ENCODE measurements at regions not wholly inside any gene's neighbourhood (a gene's known extent, or its start where the extent isn't known, plus 50 kb on each side); places are given as distances from the start of the nearest gene placed in this dataset.

GRCh38 chr3:13148126-13148525 lies 74.9 kb upstream of the IQSEC1 start:
- Histone ChIP-seq H3K79me2 (ENCODE audit: insufficient read depth) (no peaks in the 10 kb centered on the region), H3K4me1 (ENCODE audit: insufficient read depth) (no peaks in the 10 kb centered on the region), H3K27me3 (replicated peaks; ENCODE audit: insufficient read depth) (no peaks in the 10 kb centered on the region), H4K20me1 (ENCODE audit: insufficient read depth) (no peaks in the 10 kb centered on the region), H3K9me2 (ENCODE audit: insufficient read depth) (no peaks in the 10 kb centered on the region), H3K36me3 (ENCODE audit: low read depth) (no peaks in the 10 kb centered on the region), H2AFZ (no peak overlapping the region), H3K27ac (no peak overlapping the region), H3K9me3 (ENCODE audit: low read depth) (no peaks in the 10 kb centered on the region), H3K4me2 (ENCODE audit: unreplicated experiment) (no peak overlapping the region), H3K4me3 (no peak overlapping the region), H3F3A (ENCODE audit: insufficient read depth) (no peaks in the 10 kb centered on the region), H3K9ac (no peak overlapping the region)
- DNase-seq: no peak
- no peak for TF ChIP-seq EZH2phosphoT487 (IDR thresholded peaks at IDR 0.05; ENCODE audit: insufficient read depth, low read depth)
- no peak for TF ChIP-seq EZH2 (IDR thresholded peaks at IDR 0.05; ENCODE audit: insufficient read depth, poor library complexity, severe bottlenecking)
- in situ Hi-C loops (cut with MboI): no loop called here
- 16 to 26% methylated on average over 5 to 8 of the region's 8 CpGs for WGBS, 2 experiments (ENCODE audit: low coverage in 1 of 2, low lambda C conversion rate in 2 of 2, missing lambda C conversion rate in 2 of 2)

- H3K4me2 ChIP-seq (ENCODE audit: unreplicated experiment): no peak overlapping the region
- H3K9ac ChIP-seq: no peak overlapping the region
- H3K9me3 ChIP-seq (ENCODE audit: low read depth): no peaks in the 10 kb centered on the region
- H4K20me1 ChIP-seq (ENCODE audit: insufficient read depth): no peaks in the 10 kb centered on the region
- no peaks in the 10 kb centered on the region for H3F3A ChIP-seq (ENCODE audit: insufficient read depth)
- WGBS, 2 experiments (ENCODE audit: low coverage in 1 of 2, low lambda C conversion rate in 2 of 2, missing lambda C conversion rate in 2 of 2): 49 to 51% methylated on average over 4 of the region's 4 CpGs
- no peaks in the 10 kb centered on the region for H3K79me2 ChIP-seq (ENCODE audit: insufficient read depth)
- no peak for DNase-seq
- H3K4me1 ChIP-seq (ENCODE audit: insufficient read depth): no peaks in the 10 kb centered on the region
- no peak overlapping the region for H3K27ac ChIP-seq
- H3K4me3 ChIP-seq: no peak overlapping the region
- H2AFZ ChIP-seq: no peak overlapping the region
- no peaks in the 10 kb centered on the region for H3K36me3 ChIP-seq (ENCODE audit: low read depth)
- H3K27me3 ChIP-seq (replicated peaks; ENCODE audit: insufficient read depth): no peaks in the 10 kb centered on the region
- H3K9me2 ChIP-seq (ENCODE audit: insufficient read depth): no peaks in the 10 kb centered on the region
- in situ Hi-C loops (cut with MboI): no loop called here
- TF ChIP-seq EZH2phosphoT487 (IDR thresholded peaks at IDR 0.05; ENCODE audit: insufficient read depth, low read depth) (no peak), EZH2 (IDR thresholded peaks at IDR 0.05; ENCODE audit: insufficient read depth, poor library complexity, severe bottlenecking) (no peak)
These were observed 74.1 kb upstream of the IQSEC1 start for GRCh38 chr3:13147344-13147743.

- H3K27me3 ChIP-seq (replicated peaks; ENCODE audit: insufficient read depth): no peaks in the 10 kb centered on the region
- H3K79me2 ChIP-seq (ENCODE audit: insufficient read depth): no peaks in the 10 kb centered on the region
- no peaks in the 10 kb centered on the region for H3F3A ChIP-seq (ENCODE audit: insufficient read depth)
- H3K4me3 ChIP-seq: no peak overlapping the region
- in situ Hi-C loops (cut with MboI): no loop called here
- H3K9ac ChIP-seq: no peak overlapping the region
- H3K36me3 ChIP-seq (ENCODE audit: low read depth): no peaks in the 10 kb centered on the region
- H3K4me2 ChIP-seq (ENCODE audit: unreplicated experiment): no peak overlapping the region
- H3K27ac ChIP-seq: no peak overlapping the region
- WGBS, 2 experiments (ENCODE audit: low coverage in 1 of 2, low lambda C conversion rate in 2 of 2, missing lambda C conversion rate in 2 of 2): 39 to 41% methylated on average over 9 of the region's 9 CpGs
- no peak for TF ChIP-seq EZH2phosphoT487 (IDR thresholded peaks at IDR 0.05; ENCODE audit: insufficient read depth, low read depth)
- TF ChIP-seq EZH2 (IDR thresholded peaks at IDR 0.05; ENCODE audit: insufficient read depth, poor library complexity, severe bottlenecking): no peak
- DNase-seq: no peak
- no peaks in the 10 kb centered on the region for H3K4me1 ChIP-seq (ENCODE audit: insufficient read depth)
- H3K9me2 ChIP-seq (ENCODE audit: insufficient read depth): no peaks in the 10 kb centered on the region
- no peaks in the 10 kb centered on the region for H4K20me1 ChIP-seq (ENCODE audit: insufficient read depth)
- H3K9me3 ChIP-seq (ENCODE audit: low read depth): no peaks in the 10 kb centered on the region
- H2AFZ ChIP-seq: no peak overlapping the region
These were observed 73.5 kb upstream of the IQSEC1 start for GRCh38 chr3:13146643-13147143.

DNA sequence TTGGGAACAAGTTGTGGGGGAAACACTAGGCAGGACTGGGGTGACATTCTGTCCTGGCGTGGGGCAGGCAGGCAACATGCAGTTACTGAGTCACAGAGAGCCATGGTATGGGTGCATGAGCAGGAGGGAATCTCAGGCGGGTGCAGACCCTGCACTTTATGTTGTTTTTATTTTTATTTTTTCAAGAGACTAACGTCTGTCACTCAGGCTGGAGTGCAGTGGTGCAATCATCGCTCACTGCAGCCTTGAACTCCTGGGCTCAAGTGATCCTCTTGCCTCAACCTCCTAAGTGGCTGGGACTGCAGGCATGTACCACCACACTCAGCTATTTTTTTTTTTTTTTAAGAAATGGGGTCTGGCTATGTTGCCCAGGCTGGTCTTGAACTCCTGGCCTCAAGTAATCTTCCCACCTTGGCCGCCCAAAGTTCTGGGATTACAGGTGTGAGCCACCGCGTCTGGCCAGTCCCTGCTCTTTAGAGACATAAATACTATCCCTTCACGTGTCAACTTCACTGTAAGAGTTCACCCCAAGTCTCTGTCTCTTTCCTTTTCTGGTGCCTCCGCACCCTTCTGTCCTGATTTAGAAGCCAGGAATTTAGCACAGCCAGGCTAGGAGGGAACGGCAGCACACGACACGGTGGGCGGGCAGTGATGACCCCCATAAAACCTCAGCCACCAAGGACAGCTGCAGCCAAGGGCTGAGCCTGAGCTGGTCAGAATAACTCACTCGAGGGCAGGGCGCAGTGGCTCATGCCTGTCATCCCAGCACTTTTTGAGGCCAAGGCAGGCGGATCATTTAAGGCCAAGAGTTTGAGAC lies 72.8 kb upstream of the IQSEC1 start:
- TF ChIP-seq EZH2phosphoT487 (IDR thresholded peaks at IDR 0.05; ENCODE audit: insufficient read depth, low read depth) (no peak), EZH2 (IDR thresholded peaks at IDR 0.05; ENCODE audit: insufficient read depth, poor library complexity, severe bottlenecking) (no peak)
- H3K27ac ChIP-seq: no peak overlapping the region
- 39 to 41% methylated on average over 16 of the region's 16 CpGs for WGBS, 2 experiments (ENCODE audit: low coverage in 1 of 2, low lambda C conversion rate in 2 of 2, missing lambda C conversion rate in 2 of 2)
- DNase-seq: no peak
- H3K4me2 ChIP-seq (ENCODE audit: unreplicated experiment): no peak overlapping the region
- no peaks in the 10 kb centered on the region for H3K9me2 ChIP-seq (ENCODE audit: insufficient read depth)
- H3F3A ChIP-seq (ENCODE audit: insufficient read depth): no peaks in the 10 kb centered on the region
- no peak overlapping the region for H2AFZ ChIP-seq
- H3K4me1 ChIP-seq (ENCODE audit: insufficient read depth): no peaks in the 10 kb centered on the region
- no peaks in the 10 kb centered on the region for H3K79me2 ChIP-seq (ENCODE audit: insufficient read depth)
- in situ Hi-C loops (cut with MboI): no loop called here
- H3K4me3 ChIP-seq: no peak overlapping the region
- no peaks in the 10 kb centered on the region for H3K9me3 ChIP-seq (ENCODE audit: low read depth)
- no peaks in the 10 kb centered on the region for H3K36me3 ChIP-seq (ENCODE audit: low read depth)
- no peak overlapping the region for H3K9ac ChIP-seq
- H4K20me1 ChIP-seq (ENCODE audit: insufficient read depth): no peaks in the 10 kb centered on the region
- no peaks in the 10 kb centered on the region for H3K27me3 ChIP-seq (replicated peaks; ENCODE audit: insufficient read depth)
